Bronchial epithelial cell (primary cell): ENCODE measurements at regions not wholly inside any gene's neighbourhood (a gene's known extent, or its start where the extent isn't known, plus 50 kb on each side); places are given as distances from the start of the nearest gene placed in this dataset.

Source experiments
- DNase-seq: peaks from one replicate; pipeline ENCODE4 v3.0.0-alpha.2; 2010; ENCODE audit warnings: low read depth
- FAIRE-seq: peaks from 2 replicates; lab custom pipeline; 2011; peaks lifted over from hg19 to GRCh38; lab: Jason Lieb, UNC
- H3K27me3 ChIP-seq: 2 replicates; pipeline ENCODE4 v1.5.1; 2011; ENCODE audit warnings: low read length; ENCODE audit not compliant: control insufficient read depth, insufficient read depth
- H3K36me3 ChIP-seq: 2 replicates; pipeline ENCODE4 v1.5.1; 2011; ENCODE audit warnings: low read length; ENCODE audit not compliant: control insufficient read depth, insufficient read depth
- H3K4me3 ChIP-seq: 2 replicates; pipeline ENCODE4 v1.5.1; 2011; ENCODE audit warnings: mild to moderate bottlenecking, low read depth, low read length, control low read depth
- TF ChIP-seq, protein P1 (sequence below): IDR thresholded peaks from 2 replicates; pipeline ENCODE4 v1.5.1; 2011; ENCODE audit warnings: mild to moderate bottlenecking, moderate library complexity, low read length, control low read depth, inconsistent platforms; ENCODE audit not compliant: insufficient read depth, severe bottlenecking

DNA sequence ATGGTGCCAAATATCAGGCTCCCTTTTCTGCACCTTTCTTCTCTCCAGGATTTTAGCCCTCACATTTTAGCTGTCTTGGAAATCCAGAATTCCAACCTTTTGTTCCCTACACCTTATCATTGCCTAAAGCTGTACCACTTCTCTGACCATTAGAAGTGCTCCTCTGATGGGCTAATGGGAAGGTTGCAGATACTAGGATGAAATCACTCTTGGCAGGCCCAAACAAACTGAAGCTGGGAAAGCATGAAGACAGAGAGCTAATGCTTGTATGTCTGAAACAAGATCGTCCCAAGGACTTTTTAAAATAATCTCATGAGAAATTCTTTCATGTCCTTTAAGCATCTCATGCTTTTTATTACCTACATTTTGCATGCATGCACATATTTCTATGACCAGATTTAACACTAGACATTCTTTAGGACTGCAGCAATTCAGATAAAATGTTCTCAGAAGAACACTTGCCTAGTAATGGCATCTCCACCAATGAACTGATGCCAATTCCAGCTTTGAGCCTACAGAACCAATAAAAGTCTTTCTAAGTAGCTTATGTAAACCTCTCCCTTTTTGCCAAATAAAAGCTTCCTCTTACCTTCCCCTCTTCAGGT lies 98.4 kb upstream of the OSR1 start:
- no peaks in the 10 kb centered on the region for H3K36me3 ChIP-seq
- DNase-seq (no peak), FAIRE-seq (no peak)
- TF ChIP-seq, protein P1, sequence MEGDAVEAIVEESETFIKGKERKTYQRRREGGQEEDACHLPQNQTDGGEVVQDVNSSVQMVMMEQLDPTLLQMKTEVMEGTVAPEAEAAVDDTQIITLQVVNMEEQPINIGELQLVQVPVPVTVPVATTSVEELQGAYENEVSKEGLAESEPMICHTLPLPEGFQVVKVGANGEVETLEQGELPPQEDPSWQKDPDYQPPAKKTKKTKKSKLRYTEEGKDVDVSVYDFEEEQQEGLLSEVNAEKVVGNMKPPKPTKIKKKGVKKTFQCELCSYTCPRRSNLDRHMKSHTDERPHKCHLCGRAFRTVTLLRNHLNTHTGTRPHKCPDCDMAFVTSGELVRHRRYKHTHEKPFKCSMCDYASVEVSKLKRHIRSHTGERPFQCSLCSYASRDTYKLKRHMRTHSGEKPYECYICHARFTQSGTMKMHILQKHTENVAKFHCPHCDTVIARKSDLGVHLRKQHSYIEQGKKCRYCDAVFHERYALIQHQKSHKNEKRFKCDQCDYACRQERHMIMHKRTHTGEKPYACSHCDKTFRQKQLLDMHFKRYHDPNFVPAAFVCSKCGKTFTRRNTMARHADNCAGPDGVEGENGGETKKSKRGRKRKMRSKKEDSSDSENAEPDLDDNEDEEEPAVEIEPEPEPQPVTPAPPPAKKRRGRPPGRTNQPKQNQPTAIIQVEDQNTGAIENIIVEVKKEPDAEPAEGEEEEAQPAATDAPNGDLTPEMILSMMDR, result no peak
- no peak overlapping the region for H3K4me3 ChIP-seq
- no peaks in the 10 kb centered on the region for H3K27me3 ChIP-seq

- TF ChIP-seq, protein P1, result no peak
- Histone ChIP-seq H3K36me3 (no peaks in the 10 kb centered on the region), H3K4me3 (no peak overlapping the region), H3K27me3 (no peaks in the 10 kb centered on the region)
- FAIRE-seq (no peak), DNase-seq (no peak)
These were observed 95.7 kb upstream of the OSR1 start for GRCh38 chr2:19454125-19454524.

GRCh38 chr2:19442731-19443130 lies 84.3 kb upstream of the OSR1 start:
- H3K36me3 ChIP-seq, result no peaks in the 10 kb centered on the region
- TF ChIP-seq, protein P1, result no peak
- no peak for DNase-seq
- H3K4me3 ChIP-seq, result no peak overlapping the region
- peaks cover 2% of the 10 kb centered on the region for H3K27me3 ChIP-seq
- no peak for FAIRE-seq

- no peaks in the 10 kb centered on the region for H3K27me3 ChIP-seq
- no peaks in the 10 kb centered on the region for H3K36me3 ChIP-seq
- no peak overlapping the region for H3K4me3 ChIP-seq
- no peak for DNase-seq
- TF ChIP-seq, protein P1, result no peak
- no peak for FAIRE-seq
These were observed 80.7 kb upstream of the OSR1 start for GRCh38 chr2:19439081-19439480.

DNA sequence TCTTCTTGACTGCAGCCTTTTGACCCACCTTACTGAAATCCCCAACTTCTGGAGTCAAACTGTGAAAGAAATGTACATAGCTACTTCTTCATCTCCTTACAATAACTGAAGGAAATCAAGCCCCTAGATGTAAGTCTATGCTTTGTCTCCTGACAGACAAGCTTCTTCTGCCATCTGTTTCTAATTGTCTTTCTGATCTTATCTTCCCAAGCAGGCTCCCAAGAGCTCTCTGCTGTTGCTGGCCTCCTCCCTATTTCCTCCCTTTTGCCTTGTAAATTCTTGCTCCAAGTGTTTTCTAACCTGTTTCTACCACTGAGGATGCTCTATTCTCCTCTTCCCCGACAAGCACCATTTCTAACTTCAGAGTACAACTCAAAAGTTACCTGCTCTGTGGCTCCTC lies 77.4 kb upstream of the OSR1 start:
- Histone ChIP-seq H3K4me3 (no peak overlapping the region), H3K27me3 (no peaks in the 10 kb centered on the region), H3K36me3 (no peaks in the 10 kb centered on the region)
- DNase-seq (no peak), FAIRE-seq (no peak)
- TF ChIP-seq, protein P1, result no peak

GRCh38 chr2:19434413-19434812 lies 76.0 kb upstream of the OSR1 start:
- TF ChIP-seq, protein P1, result no peak
- Histone ChIP-seq H3K36me3 (no peaks in the 10 kb centered on the region), H3K4me3 (no peak overlapping the region), H3K27me3 (no peaks in the 10 kb centered on the region)
- no peak for FAIRE-seq
- no peak for DNase-seq
